ENCODE measurements at regions not wholly inside any gene's neighbourhood (a gene's known extent, or its start where the extent isn't known, plus 50 kb on each side); places are given as distances from the start of the nearest gene placed in this dataset.
"Not testable (repeated sequence)": the region's sequence is repeated elsewhere in the genome, so short reads cannot be mapped to it uniquely, and the experiment has no call there.

DNA sequence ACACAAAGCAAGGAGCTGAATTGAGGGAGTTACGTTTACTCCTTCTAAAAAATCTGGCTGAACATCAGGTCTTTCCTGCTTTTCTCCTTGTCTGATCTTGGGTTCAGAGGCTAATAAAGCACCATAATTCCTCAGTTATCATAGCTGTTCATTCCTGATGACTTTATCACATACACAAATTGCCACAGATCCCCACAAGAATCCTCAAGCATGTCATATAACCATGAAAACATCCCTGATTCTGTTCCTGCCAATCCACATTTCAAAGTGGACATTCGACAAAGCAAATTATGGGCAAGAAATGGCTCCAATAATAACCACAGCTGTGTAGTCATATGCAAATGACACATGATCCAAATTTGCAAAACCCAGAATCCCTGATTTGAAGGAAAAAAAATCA, 321.3 kb downstream of the MEX3B start:
- TF ChIP-seq, protein P1, sequence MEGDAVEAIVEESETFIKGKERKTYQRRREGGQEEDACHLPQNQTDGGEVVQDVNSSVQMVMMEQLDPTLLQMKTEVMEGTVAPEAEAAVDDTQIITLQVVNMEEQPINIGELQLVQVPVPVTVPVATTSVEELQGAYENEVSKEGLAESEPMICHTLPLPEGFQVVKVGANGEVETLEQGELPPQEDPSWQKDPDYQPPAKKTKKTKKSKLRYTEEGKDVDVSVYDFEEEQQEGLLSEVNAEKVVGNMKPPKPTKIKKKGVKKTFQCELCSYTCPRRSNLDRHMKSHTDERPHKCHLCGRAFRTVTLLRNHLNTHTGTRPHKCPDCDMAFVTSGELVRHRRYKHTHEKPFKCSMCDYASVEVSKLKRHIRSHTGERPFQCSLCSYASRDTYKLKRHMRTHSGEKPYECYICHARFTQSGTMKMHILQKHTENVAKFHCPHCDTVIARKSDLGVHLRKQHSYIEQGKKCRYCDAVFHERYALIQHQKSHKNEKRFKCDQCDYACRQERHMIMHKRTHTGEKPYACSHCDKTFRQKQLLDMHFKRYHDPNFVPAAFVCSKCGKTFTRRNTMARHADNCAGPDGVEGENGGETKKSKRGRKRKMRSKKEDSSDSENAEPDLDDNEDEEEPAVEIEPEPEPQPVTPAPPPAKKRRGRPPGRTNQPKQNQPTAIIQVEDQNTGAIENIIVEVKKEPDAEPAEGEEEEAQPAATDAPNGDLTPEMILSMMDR (IDR thresholded peaks at IDR 0.05; ENCODE audit: insufficient read depth in 1 of 2, low read depth in 1 of 2, low read length in 1 of 2, severe bottlenecking in 1 of 2, unreplicated experiment in 1 of 2) = no peak
- no peaks in the 10 kb centered on the region for H3K36me3 ChIP-seq (ENCODE audit: control insufficient read depth, insufficient read depth, low read length)
- no peaks in the 10 kb centered on the region for H3K4me1 ChIP-seq
- Mint-ChIP-seq H3K36me3 (ENCODE audit: insufficient read depth, unreplicated experiment) (no peaks in the 10 kb centered on the region), H3K27me3 (ENCODE audit: insufficient read depth, unreplicated experiment) (no peaks in the 10 kb centered on the region), H3K4me3 (ENCODE audit: unreplicated experiment) (no peak overlapping the region), H3K27ac (ENCODE audit: unreplicated experiment) (no peak overlapping the region), H3K4me1 (ENCODE audit: low read depth, unreplicated experiment) (no peaks in the 10 kb centered on the region), H3K9me3 (ENCODE audit: unreplicated experiment) (peaks cover 20% of the 10 kb centered on the region)
- DNase-seq = no peak
- H3K27me3 ChIP-seq (replicated peaks; ENCODE audit: control insufficient read depth, insufficient read depth, low read length) = no peaks in the 10 kb centered on the region
- intact Hi-C loops (cut with micrococcal nuclease; ENCODE audit: unreplicated experiment) = loop anchor here (10.0 kb wide), 1 partner anchor 60 kb away; no protein-coding TSS in a partner anchor
- ChIA-PET POLR2A (no interaction called here), CTCF (no interaction called here)
- no TSS peak for BruUV-seq (replicated peaks)
- no peaks in the 10 kb centered on the region for H3K9me3 ChIP-seq
- H3K4me3 ChIP-seq (ENCODE audit: low read depth, low read length) = no peak overlapping the region

DNA sequence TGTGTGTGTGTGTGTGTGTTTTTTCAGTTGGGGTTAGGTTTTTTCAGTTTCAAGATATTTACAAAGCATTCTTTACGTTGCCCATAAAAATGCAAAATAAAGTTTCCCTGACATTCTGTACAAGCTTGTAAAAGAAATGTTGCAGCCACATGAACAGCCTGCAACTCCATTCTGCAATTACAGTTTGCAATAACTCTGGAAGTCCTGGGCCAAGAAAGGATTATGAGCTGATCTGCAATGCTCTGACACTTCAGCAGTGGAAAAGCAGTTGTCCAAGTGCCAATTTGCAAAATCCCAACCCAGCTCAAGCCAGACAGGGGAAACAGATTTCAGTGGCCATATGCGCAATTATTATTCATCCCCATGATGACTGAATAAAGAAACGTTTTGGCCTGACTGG, 322.1 kb downstream of the MEX3B start:
- Histone ChIP-seq H3K4me1 (no peaks in the 10 kb centered on the region), H3K27me3 (replicated peaks; ENCODE audit: control insufficient read depth, insufficient read depth, low read length) (no peaks in the 10 kb centered on the region), H3K9me3 (no peaks in the 10 kb centered on the region), H3K4me3 (ENCODE audit: low read depth, low read length) (no peak overlapping the region), H3K36me3 (ENCODE audit: control insufficient read depth, insufficient read depth, low read length) (no peaks in the 10 kb centered on the region)
- CTCF ChIA-PET = no interaction called here
- intact Hi-C loops (cut with micrococcal nuclease; ENCODE audit: unreplicated experiment) = loop anchor here (10.0 kb wide), 1 partner anchor 61 kb away; no protein-coding TSS in a partner anchor
- Mint-ChIP-seq H3K4me1 (ENCODE audit: low read depth, unreplicated experiment) (no peaks in the 10 kb centered on the region), H3K27me3 (ENCODE audit: insufficient read depth, unreplicated experiment) (no peaks in the 10 kb centered on the region), H3K4me3 (ENCODE audit: unreplicated experiment) (no peak overlapping the region), H3K36me3 (ENCODE audit: insufficient read depth, unreplicated experiment) (no peaks in the 10 kb centered on the region), H3K9me3 (ENCODE audit: unreplicated experiment) (peaks cover 23% of the 10 kb centered on the region), H3K27ac (ENCODE audit: unreplicated experiment) (no peak overlapping the region)
- POLR2A ChIA-PET = no interaction called here
- TF ChIP-seq, protein P1 (IDR thresholded peaks at IDR 0.05; ENCODE audit: insufficient read depth in 1 of 2, low read depth in 1 of 2, low read length in 1 of 2, severe bottlenecking in 1 of 2, unreplicated experiment in 1 of 2) = no peak
- DNase-seq = no peak
- BruUV-seq (replicated peaks) = no TSS peak

DNA sequence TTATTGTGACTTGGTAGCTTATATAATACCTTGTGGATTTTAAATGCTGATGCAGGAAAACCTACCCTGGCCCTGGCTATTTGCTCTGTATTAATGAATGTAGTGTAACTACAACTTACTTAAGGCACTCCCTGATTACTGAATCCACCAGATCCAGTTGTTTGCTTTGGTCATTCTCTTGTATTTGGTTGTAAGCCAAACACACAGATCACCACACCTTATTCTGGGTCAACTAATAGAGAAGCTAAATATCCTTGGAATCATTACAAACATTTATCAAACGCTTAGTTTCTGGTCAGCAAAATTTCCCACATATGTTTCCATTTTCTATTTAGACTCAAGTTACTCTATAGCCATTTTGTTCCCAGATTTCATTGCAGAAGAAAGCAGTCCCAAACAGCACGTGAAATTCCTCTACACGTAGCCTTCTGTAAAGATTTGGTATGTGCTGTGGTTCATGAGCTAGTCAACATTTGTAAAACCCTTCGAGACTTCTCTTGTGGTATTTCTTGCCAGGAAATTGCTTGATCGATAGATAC, 322.6 kb downstream of the MEX3B start:
- H3K4me1 Mint-ChIP-seq (ENCODE audit: low read depth, unreplicated experiment) = no peaks in the 10 kb centered on the region
- CTCF ChIA-PET = no interaction called here
- POLR2A ChIA-PET = no interaction called here
- Histone ChIP-seq H3K4me3 (ENCODE audit: low read depth, low read length) (no peak overlapping the region), H3K4me1 (no peaks in the 10 kb centered on the region), H3K36me3 (ENCODE audit: control insufficient read depth, insufficient read depth, low read length) (no peaks in the 10 kb centered on the region), H3K27me3 (replicated peaks; ENCODE audit: control insufficient read depth, insufficient read depth, low read length) (no peaks in the 10 kb centered on the region), H3K9me3 (no peaks in the 10 kb centered on the region)
- H3K4me3 Mint-ChIP-seq (ENCODE audit: unreplicated experiment) = no peak overlapping the region
- H3K27ac Mint-ChIP-seq (ENCODE audit: unreplicated experiment) = no peak overlapping the region
- DNase-seq = no peak
- H3K9me3 Mint-ChIP-seq (ENCODE audit: unreplicated experiment) = peaks cover 28% of the 10 kb centered on the region
- no peaks in the 10 kb centered on the region for H3K36me3 Mint-ChIP-seq (ENCODE audit: insufficient read depth, unreplicated experiment)
- no TSS peak for BruUV-seq (replicated peaks)
- TF ChIP-seq, protein P1 (IDR thresholded peaks at IDR 0.05; ENCODE audit: insufficient read depth in 1 of 2, low read depth in 1 of 2, low read length in 1 of 2, severe bottlenecking in 1 of 2, unreplicated experiment in 1 of 2) = no peak
- intact Hi-C loops (cut with micrococcal nuclease; ENCODE audit: unreplicated experiment) = loop anchor here (10.0 kb wide), 1 partner anchor 62 kb away; no protein-coding TSS in a partner anchor
- H3K27me3 Mint-ChIP-seq (ENCODE audit: insufficient read depth, unreplicated experiment) = no peaks in the 10 kb centered on the region

DNA sequence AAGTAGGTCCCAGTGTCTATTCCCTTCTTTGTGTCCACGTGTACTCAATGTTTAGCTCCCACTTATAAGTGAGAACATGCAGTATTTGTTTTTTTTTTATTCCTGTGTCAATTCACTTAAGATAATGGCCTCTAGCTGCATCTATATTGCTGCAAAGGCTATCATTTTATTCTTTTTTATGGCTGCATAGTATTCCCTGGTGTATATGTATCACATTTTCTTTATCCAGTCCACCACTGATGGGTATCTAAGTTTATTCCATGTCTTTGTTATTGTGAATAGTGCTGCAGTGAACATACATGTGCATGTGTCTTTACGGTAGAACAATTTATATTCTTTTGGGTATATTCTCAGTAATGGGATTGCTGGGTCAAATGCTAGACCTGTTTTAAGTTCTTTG, 329.4 kb downstream of the MEX3B start:
- DNase-seq; H3K27me3 ChIP-seq (replicated peaks; ENCODE audit: control insufficient read depth, insufficient read depth, low read length); H3K4me1 ChIP-seq; POLR2A ChIA-PET; H3K9me3 ChIP-seq; H3K27me3 Mint-ChIP-seq (ENCODE audit: insufficient read depth, unreplicated experiment); H3K36me3 Mint-ChIP-seq (ENCODE audit: insufficient read depth, unreplicated experiment); H3K36me3 ChIP-seq (ENCODE audit: control insufficient read depth, insufficient read depth, low read length); intact Hi-C loops (cut with micrococcal nuclease; ENCODE audit: unreplicated experiment); BruUV-seq (replicated peaks); CTCF ChIA-PET; H3K4me3 ChIP-seq (ENCODE audit: low read depth, low read length); H3K4me3 Mint-ChIP-seq (ENCODE audit: unreplicated experiment); H3K27ac Mint-ChIP-seq (ENCODE audit: unreplicated experiment); H3K4me1 Mint-ChIP-seq (ENCODE audit: low read depth, unreplicated experiment): not testable (repeated sequence)
- peaks cover 16% of the 10 kb centered on the region for H3K9me3 Mint-ChIP-seq (ENCODE audit: unreplicated experiment)
